K562 (cell line): ENCODE measurements at regions not wholly inside any gene's neighbourhood (a gene's known extent, or its start where the extent isn't known, plus 50 kb on each side); places are given as distances from the start of the nearest gene placed in this dataset.
"Not testable (repeated sequence)": the region's sequence is repeated elsewhere in the genome, so short reads cannot be mapped to it uniquely, and the experiment has no call there.

Experiments used
- ATAC-seq: fragments of 200-7000 bp; cut with Tn5 transposase; 3 replicates; pipeline ENCODE4 v1.9.1; 2020; ENCODE audit warnings: moderate library complexity
- BruUV-seq: library from RNA; stranded (reverse); fragments of 400-500 nt; replicated peaks from 2 replicates; lab custom pipeline; 2021; lab: Mats Ljungman, UMichigan
- CTCF ChIA-PET: fragments of 300-600 bp; formaldehyde crosslinking; extraction: SDS; loops from one replicate; lab custom pipeline; 2021; ENCODE audit warnings: low intra/inter-chr PET ratio; lab: Yijun Ruan, JAX
- POLR2A ChIA-PET: fragments of 300-600, 350-650 bp; sonication (Branson Sonifier 250); formaldehyde crosslinking; extraction: SDS; loops from one replicate; lab custom pipeline; 2021; ENCODE audit warnings: antibody characterized with exemption, inconsistent platforms; lab: Yijun Ruan, JAX
- DNase-seq, 4 experiments: peaks; one replicate each; pipeline versions ENCODE4 v3.0.0 to v3.0.0-alpha.2; 2011 to 2018; ENCODE audit warnings: low spot score in 3 of 4, mixed read lengths in 3 of 4; ENCODE audit errors: extremely low read depth in 1 of 4
- FAIRE-seq: peaks from 2 replicates; lab custom pipeline; 2011; peaks lifted over from hg19 to GRCh38; lab: Jason Lieb, UNC
- H2AFZ ChIP-seq: 2 replicates; pipeline ENCODE4 v1.6.0; 2011; ENCODE audit warnings: low read depth, low read length, control low read depth, inconsistent platforms
- H3K27ac ChIP-seq: fragments of 200-600 bp; 3 replicates; pipeline ENCODE4 v1.8.0; 2011; ENCODE audit warnings: low read depth, mild to moderate bottlenecking, control low read depth, inconsistent platforms, low read length, moderate library complexity, mixed read lengths; ENCODE audit errors: extremely low read depth
- H3K27me3 ChIP-seq, 2 experiments: fragments of 300-600 bp in 1 of 2; 2 replicates in 1 of 2; 3 replicates in 1 of 2; pipeline versions ENCODE4 v1.6.0 to v1.8.0; 2011; ENCODE audit warnings: inconsistent platforms in 2 of 2, low read length in 2 of 2, mild to moderate bottlenecking in 1 of 2, mixed read lengths in 1 of 2, moderate library complexity in 1 of 2; ENCODE audit not compliant: control insufficient read depth in 2 of 2, insufficient read depth in 2 of 2
- H3K36me3 ChIP-seq: fragments of 300-600 bp; 3 replicates; pipeline ENCODE4 v1.8.0; 2011; ENCODE audit warnings: mild to moderate bottlenecking, low read length, inconsistent platforms; ENCODE audit not compliant: control insufficient read depth, insufficient read depth
- H3K4me1 ChIP-seq, 2 experiments: fragments of 200-600 bp in 1 of 2; replicated peaks in 1 of 2; 2 replicates in 1 of 2; 3 replicates in 1 of 2; pipeline versions ENCODE4 v1.5.1 to v1.8.0; 2011; ENCODE audit warnings: inconsistent platforms in 2 of 2, low read length in 2 of 2, mild to moderate bottlenecking in 1 of 2, mixed read lengths in 1 of 2, moderate library complexity in 1 of 2; ENCODE audit not compliant: control insufficient read depth in 2 of 2, insufficient read depth in 2 of 2
- H3K4me2 ChIP-seq: 2 replicates; pipeline ENCODE4 v1.6.1; 2011; ENCODE audit warnings: low read length, control low read depth, inconsistent platforms, mixed read lengths; ENCODE audit not compliant: insufficient read depth
- H3K4me3 ChIP-seq: fragments of 200-600 bp; sonication (generic), shearing (Covaris generic); 2 replicates; pipeline ENCODE4 v1.5.1; 2016; ENCODE audit warnings: control low read depth, inconsistent platforms
- H3K79me2 ChIP-seq: fragments of 200-600 bp; 3 replicates; pipeline ENCODE4 v1.8.0; 2011; ENCODE audit warnings: low read length, inconsistent platforms; ENCODE audit not compliant: control insufficient read depth, insufficient read depth
- H3K9ac ChIP-seq, 2 experiments: 2 replicates each; pipeline versions ENCODE4 v1.6.0 to v1.6.1; 2011; ENCODE audit warnings: low read depth in 2 of 2, low read length in 2 of 2, control low read depth in 1 of 2, inconsistent platforms in 1 of 2, mild to moderate bottlenecking in 1 of 2, mixed read lengths in 1 of 2; ENCODE audit not compliant: insufficient read depth in 1 of 2
- H3K9me1 ChIP-seq: one replicate; pipeline ENCODE4 v1.6.0; 2011; ENCODE audit warnings: inconsistent platforms, mild to moderate bottlenecking, low read length, moderate library complexity; ENCODE audit not compliant: control insufficient read depth, insufficient read depth
- H3K9me3 ChIP-seq: replicated peaks from 2 replicates; pipeline ENCODE4 v1.5.1; 2011; ENCODE audit warnings: low read depth, low read length, inconsistent platforms; ENCODE audit not compliant: control insufficient read depth, insufficient read depth
- H4K20me1 ChIP-seq: replicated peaks from 2 replicates; pipeline ENCODE4 v1.6.1; 2011; ENCODE audit warnings: low read length, inconsistent platforms, mixed read lengths; ENCODE audit not compliant: control insufficient read depth, insufficient read depth
- JUNB ChIP-seq: fragments of 450-650 bp; formaldehyde crosslinking; conservative IDR thresholded peaks from 2 replicates; pipeline ENCODE4 v1.4.0; 2020; ENCODE audit warnings: mild to moderate bottlenecking
- ZNF551 ChIP-seq: fragments of 250-450 bp; sonication (Bioruptor Pico); IDR thresholded peaks from 2 replicates; pipeline ENCODE4 v1.5.0; 2021; ENCODE audit warnings: mild to moderate bottlenecking, moderate library complexity
- WGBS: fragments of 100-300 bp; shearing (Covaris generic); methylation state at CpG from one replicate; pipeline ENCODE4 v1.1.6; 2016; ENCODE audit warnings: low coverage, mixed read lengths; ENCODE audit not compliant: insufficient coverage; ENCODE audit errors: missing lambda C conversion rate; 5-methylcytosine and 5-hydroxymethylcytosine counted together
- in situ Hi-C: fragments of 300-500 bp; cut with MboI; formaldehyde crosslinking; loops from 4 replicates; pipeline ENCODE4 v1.15.0; 2018; ENCODE audit warnings: inconsistent platforms, mixed read lengths
- intact Hi-C: fragments of 100-400 bp; cut with micrococcal nuclease; formaldehyde crosslinking; loops from 2 replicates; pipeline ENCODE4 v1.14.2; 2022

DNA sequence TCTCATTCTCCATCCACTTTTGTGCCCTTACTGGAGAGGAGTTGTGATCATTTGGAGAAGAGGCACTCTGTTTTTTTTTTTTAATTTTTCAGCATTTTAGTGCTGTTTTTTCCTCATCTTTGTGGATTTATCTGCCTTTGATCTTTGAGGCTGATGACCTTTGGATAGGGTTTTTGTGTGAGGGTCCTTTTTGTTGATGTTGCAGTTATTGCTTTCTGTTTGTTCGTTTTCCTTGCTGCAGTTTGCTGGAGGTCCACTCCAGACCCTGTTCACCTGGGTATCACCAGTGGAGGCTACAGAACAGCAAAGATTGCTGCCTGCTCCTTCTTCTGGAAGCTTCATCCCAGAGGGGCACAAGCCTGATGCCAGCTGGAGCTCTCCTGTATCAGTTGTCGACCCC, 93.2 kb upstream of the STK32A start:
- H3K36me3 ChIP-seq, H3K4me3 ChIP-seq, FAIRE-seq, H3K4me2 ChIP-seq, H3K9me1 ChIP-seq, H3K27ac ChIP-seq, H3K79me2 ChIP-seq, H2AFZ ChIP-seq, ATAC-seq, H3K9ac ChIP-seq, H3K4me1 ChIP-seq, DNase-seq, H3K9me3 ChIP-seq, H4K20me1 ChIP-seq, CTCF ChIA-PET, intact Hi-C loops, H3K27me3 ChIP-seq, POLR2A ChIA-PET, in situ Hi-C loops, BruUV-seq: not testable (repeated sequence)
- 0% methylated on average over 2 of the region's 2 CpGs for WGBS

DNA sequence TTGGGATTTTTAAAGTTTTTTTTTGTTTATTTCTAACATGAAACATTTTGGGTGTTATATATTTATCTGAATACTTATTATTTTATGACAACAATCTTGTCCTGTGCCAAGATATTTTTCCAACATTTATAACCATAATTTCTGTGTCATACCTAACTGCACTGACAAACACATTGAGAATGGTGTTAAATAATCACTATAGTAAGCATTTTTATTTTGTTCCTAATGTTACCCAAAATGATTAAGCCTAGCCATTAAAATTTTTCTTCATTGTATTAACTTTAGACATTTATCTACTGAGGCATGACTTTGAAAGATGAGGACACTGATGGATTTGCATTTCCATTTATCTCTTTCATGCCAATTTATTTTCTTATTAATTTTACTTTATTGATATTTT, 91.6 kb upstream of the STK32A start:
- Histone ChIP-seq H3K9ac (no peak overlapping the region), H3K9me1 (no peaks in the 10 kb centered on the region), H3K4me1 (no peaks in the 10 kb centered on the region), H4K20me1 (no peaks in the 10 kb centered on the region), H2AFZ (no peak overlapping the region), H3K27me3 (no peaks in the 10 kb centered on the region), H3K27ac (no peak overlapping the region), H3K9me3 (no peaks in the 10 kb centered on the region; the same call in 1 of the 2 replicates), H3K79me2 (no peaks in the 10 kb centered on the region), H3K36me3 (no peaks in the 10 kb centered on the region), H3K4me2 (no peak overlapping the region), H3K4me3 (no peak overlapping the region)
- DNase-seq (no peak), FAIRE-seq (no peak), ATAC-seq (no peak)
- intact Hi-C loops, result no loop called here
- BruUV-seq, result no TSS peak
- ChIA-PET CTCF (no interaction called here), POLR2A (no interaction called here)
- TF ChIP-seq JUNB (CRISPR knock-in tag) (no peak), ZNF551 (CRISPR knock-in tag) (no peak)
- in situ Hi-C loops, result no loop called here
